Heart right ventricle (tissue), 16 donors: ENCODE measurements at regions not wholly inside any gene's neighbourhood (a gene's known extent, or its start where the extent isn't known, plus 50 kb on each side); places are given as distances from the start of the nearest gene placed in this dataset.

Experiments
- ATAC-seq, 8 donors: fragments of 200-7000 bp; cut with Tn5 transposase; one replicate each; pipeline ENCODE4 v1.9.1; 2020; ENCODE audit warnings: mild to moderate bottlenecking in 8 of 8, moderate library complexity in 8 of 8, moderate number of reproducible peaks in 1 of 8
- DNase-seq, 2 donors: peaks; one replicate each; pipeline ENCODE4 v3.0.0-alpha.2; 2020
- H3K27ac ChIP-seq, 10 donors: fragments of 200-600 bp; sonication (generic) in 2 of 10; one replicate each; pipeline versions ENCODE4 v1.5.0 to v1.8.0; 2020 to 2022; ENCODE audit warnings: mild to moderate bottlenecking in 3 of 10
- H3K27me3 ChIP-seq, 7 donors: fragments of 200-600 bp; one replicate each; pipeline ENCODE4 v1.8.0; 2021 to 2022; ENCODE audit warnings: mild to moderate bottlenecking in 2 of 7
- H3K36me3 ChIP-seq, 9 donors: fragments of 200-600 bp; sonication (generic) in 1 of 9; one replicate each; pipeline versions ENCODE4 v1.5.0 to v1.8.0; 2020 to 2022; ENCODE audit warnings: mild to moderate bottlenecking in 2 of 9
- H3K4me1 ChIP-seq, 9 donors: fragments of 200-600 bp; sonication (generic) in 1 of 9; one replicate each; pipeline versions ENCODE4 v1.5.0 to v1.8.0; 2020 to 2022; ENCODE audit warnings: mild to moderate bottlenecking in 4 of 9
- H3K4me3 ChIP-seq, 10 donors: fragments of 200-600 bp; sonication (generic) in 2 of 10; one replicate each; pipeline versions ENCODE4 v1.5.0 to v1.8.0; 2020 to 2022; ENCODE audit warnings: mild to moderate bottlenecking in 7 of 10, moderate library complexity in 2 of 10
- H3K9me3 ChIP-seq, 11 donors: fragments of 200-600 bp in 10 of 11; sonication (generic) in 2 of 11; one replicate each; pipeline versions ENCODE4 v1.5.0 to v1.8.0; 2013 to 2022; ENCODE audit warnings: mild to moderate bottlenecking in 2 of 11, control low read depth in 1 of 11, moderate library complexity in 1 of 11
- CTCF ChIP-seq, 9 donors: fragments of 200-600 bp; sonication (generic) in 2 of 9; IDR thresholded peaks; one replicate each; pipeline versions ENCODE4 v1.5.0 to v1.8.0; 2021 to 2022; ENCODE audit warnings: antibody characterized with exemption in 9 of 9, mild to moderate bottlenecking in 5 of 9, moderate library complexity in 1 of 9
- WGBS, 2 donors: extraction: QIAGEN DNeasy Blood & Tissue Kit; methylation state at CpG; one replicate each; pipeline ENCODE4 v1.1.7; 2013; ENCODE audit warnings: inconsistent platforms in 1 of 2; 5-methylcytosine and 5-hydroxymethylcytosine counted together
- intact Hi-C, 10 donors: fragments of 100-400 bp; cut with DNase I; formaldehyde crosslinking; loops; one replicate each; pipeline versions ENCODE4 v1.11.1 to v1.14.2; 2022
- donor health status: Arrhythmogenic right ventricular cardiomyopathy.
- donor health status: ischemic (EF 13 %, LVEDD 7.1; RV severe dilation, severe dysfunction).
- donor health status: healthy with polysubstance abuse.
- donor health status: DM: no; HTN: yes; CAD: no.
- donor health status: DM: no; HTN: no; CAD: no.
- donor health status: ischemic (EF 25% LVEDD 6.9; RV normal size, moderate dysfunction).
- donor health status: ischemic (EF 25% LVEDD 5.7; RV mildly dilated, moderate dysfunction).
- donor health status: healthy.
- donor health status: DM: yes; HTN: yes; CAD: no.
- donor health status: Ischemic cardiomyopathy.
- donor health status: ischemic (EF 35%, LVEDD 5.7; RV mildly dilated, moderate dysfunction).
- donor health status: nonischemic (EF 11% LVEDD 7.7; RV severe dilation, severe dysfunction).
- donor health status: DM: yes; HTN: yes; CAD: no.
- donor health status: PGD.
- donor health status: ischemic (EF 29% LVEDD 5.4; RV normal size, mild dysfunction).
- donor health status: nonischemic (EF 23%, LVEDD 6.1; RV moderate dilation, normal function).

- no peak overlapping the region for H3K27ac ChIP-seq
- no peaks in the 10 kb centered on the region for H3K9me3 ChIP-seq
- H3K36me3 ChIP-seq: no peaks in the 10 kb centered on the region
- DNase-seq: no peak
- no peak overlapping the region for H3K4me3 ChIP-seq
- peaks cover 0 to 31% (median 14%) of the 10 kb centered on the region in 7 donors for H3K27me3 ChIP-seq
- no peak for ATAC-seq
- intact Hi-C loops: no loop called here
- 90 to 92% methylated on average over 2 of the region's 2 CpGs for WGBS, 2 donors
- H3K4me1 ChIP-seq: no peaks in the 10 kb centered on the region
- no peak for TF ChIP-seq CTCF (IDR thresholded peaks at IDR 0.05)
These were observed 238.3 kb downstream of the MAN2A1 start for GRCh38 chr5:109928046-109928445.

- ATAC-seq: no peak
- Histone ChIP-seq H3K9me3 (no peaks in the 10 kb centered on the region), H3K4me1 (no peaks in the 10 kb centered on the region), H3K27me3 (peaks cover 0 to 31% (median 14%) of the 10 kb centered on the region in 7 donors), H3K4me3 (no peak overlapping the region), H3K36me3 (no peaks in the 10 kb centered on the region), H3K27ac (no peak overlapping the region)
- WGBS, 2 donors: 97 to 98% methylated on average over 2 of the region's 2 CpGs
- intact Hi-C loops: no loop called here
- no peak for DNase-seq
- TF ChIP-seq CTCF (IDR thresholded peaks at IDR 0.05): no peak
These were observed 239.1 kb downstream of the MAN2A1 start for GRCh38 chr5:109928811-109929210.

GRCh38 chr5:109929376-109929775, 239.6 kb downstream of the MAN2A1 start:
- 70 to 73% methylated on average over 4 of the region's 4 CpGs for WGBS, 2 donors
- H3K27me3 ChIP-seq: peaks cover 0 to 31% (median 14%) of the 10 kb centered on the region in 7 donors
- H3K4me3 ChIP-seq: no peak overlapping the region
- intact Hi-C loops: no loop called here
- DNase-seq (no peak), ATAC-seq (no peak)
- H3K27ac ChIP-seq: no peak overlapping the region
- H3K36me3 ChIP-seq: no peaks in the 10 kb centered on the region
- no peak for TF ChIP-seq CTCF (IDR thresholded peaks at IDR 0.05)
- H3K4me1 ChIP-seq: no peaks in the 10 kb centered on the region
- H3K9me3 ChIP-seq: no peaks in the 10 kb centered on the region

- Histone ChIP-seq H3K36me3 (no peaks in the 10 kb centered on the region), H3K9me3 (no peaks in the 10 kb centered on the region), H3K27me3 (peaks cover 0 to 30% (median 14%) of the 10 kb centered on the region in 7 donors), H3K27ac (no peak overlapping the region), H3K4me3 (no peak overlapping the region), H3K4me1 (no peaks in the 10 kb centered on the region)
- ATAC-seq (no peak), DNase-seq (no peak)
- TF ChIP-seq CTCF (IDR thresholded peaks at IDR 0.05): no peak
- 58 to 61% methylated on average over 1 of the region's 1 CpG for WGBS, 2 donors
- intact Hi-C loops: no loop called here
These were observed 240.2 kb downstream of the MAN2A1 start for GRCh38 chr5:109929911-109930310.
